Smooth muscle cell (in vitro differentiated cells): ENCODE measurements at regions not wholly inside any gene's neighbourhood (a gene's known extent, or its start where the extent isn't known, plus 50 kb on each side); places are given as distances from the start of the nearest gene placed in this dataset.

ENCODE experiments used
- DNase-seq: peaks from one replicate; lab custom pipeline; 2025; ENCODE audit not compliant: unreplicated experiment; lab: John Stamatoyannopoulos, UW
- H2AFZ ChIP-seq: fragments of 200-600 bp; sonication (generic); 2 replicates; pipeline ENCODE4 v1.6.0; 2016; ENCODE audit warnings: antibody characterized with exemption, low read depth, mild to moderate bottlenecking
- H3F3A ChIP-seq: fragments of 200-600 bp; sonication (generic); 2 replicates; pipeline ENCODE4 v1.6.0; 2017; ENCODE audit warnings: antibody characterized with exemption, low read depth
- H3K27ac ChIP-seq: fragments of 200-600 bp; sonication (generic); 2 replicates; pipeline ENCODE4 v1.5.1; 2016; ENCODE audit warnings: low read depth, mild to moderate bottlenecking
- H3K27me3 ChIP-seq: fragments of 200-600 bp; sonication (generic); 2 replicates; pipeline ENCODE4 v1.6.1; 2016; ENCODE audit warnings: low read depth, mild to moderate bottlenecking
- H3K36me3 ChIP-seq: fragments of 200-600 bp; sonication (generic); 2 replicates; pipeline ENCODE4 v1.5.1; 2016; ENCODE audit warnings: low read depth
- H3K4me1 ChIP-seq: fragments of 200-600 bp; sonication (generic); 2 replicates; pipeline ENCODE4 v1.5.1; 2016; ENCODE audit warnings: low read depth
- H3K4me2 ChIP-seq: fragments of 200-600 bp; sonication (generic); 2 replicates; pipeline ENCODE4 v1.6.0; 2016; ENCODE audit warnings: mild to moderate bottlenecking
- H3K4me3 ChIP-seq: fragments of 200-600 bp; sonication (generic); 2 replicates; pipeline ENCODE4 v1.5.1; 2016; ENCODE audit warnings: mild to moderate bottlenecking
- H3K79me2 ChIP-seq: fragments of 200-600 bp; sonication (generic); 2 replicates; pipeline ENCODE4 v1.6.0; 2016; ENCODE audit warnings: low read depth, mild to moderate bottlenecking
- H3K9ac ChIP-seq: fragments of 200-600 bp; sonication (generic); 2 replicates; pipeline ENCODE4 v1.6.0; 2016; ENCODE audit warnings: low read depth
- H3K9me3 ChIP-seq: fragments of 200-600 bp; sonication (generic); replicated peaks from 2 replicates; pipeline ENCODE4 v1.5.1; 2016; ENCODE audit warnings: low read depth
- H4K20me1 ChIP-seq: fragments of 200-600 bp; sonication (generic); 2 replicates; pipeline ENCODE4 v1.6.0; 2016; ENCODE audit warnings: low read depth
- WGBS: methylation state at CpG from one replicate; pipeline ENCODE4 v1.1.7; 2016; ENCODE audit warnings: low lambda C conversion rate; 5-methylcytosine and 5-hydroxymethylcytosine counted together
- TF ChIP-seq, protein P1 (sequence below): fragments of 200-600 bp; sonication (generic); IDR thresholded peaks from 2 replicates; pipeline ENCODE4 v1.5.1; 2017; ENCODE audit warnings: borderline replicate concordance, mild to moderate bottlenecking, antibody characterized with exemption; ENCODE audit not compliant: insufficient read depth, poor library complexity, severe bottlenecking

DNA sequence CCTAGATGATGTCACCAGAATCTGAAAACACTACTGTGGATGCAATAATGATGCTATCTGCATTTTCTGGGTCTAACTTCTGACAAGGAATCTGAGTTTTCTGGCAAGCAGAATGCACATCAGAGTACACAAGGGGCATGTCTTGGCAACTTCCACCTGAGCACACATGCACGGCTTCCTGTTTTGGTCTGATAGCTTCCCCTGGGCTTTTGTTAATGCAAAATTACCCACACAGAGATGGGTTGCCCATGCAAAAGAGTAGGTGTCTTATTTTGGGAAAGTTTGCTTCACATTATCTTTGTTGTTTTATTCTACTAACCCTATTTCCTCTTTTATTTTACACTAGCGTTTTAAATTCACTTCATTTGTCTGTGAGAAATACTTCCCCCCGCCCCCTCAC lies 74.2 kb upstream of the SATB1 start:
- Histone ChIP-seq H3K4me3 (no peak overlapping the region), H3K4me2 (no peak overlapping the region), H3K9ac (no peak overlapping the region), H2AFZ (no peak overlapping the region), H3K36me3 (no peaks in the 10 kb centered on the region), H3F3A (no peaks in the 10 kb centered on the region), H4K20me1 (no peaks in the 10 kb centered on the region), H3K4me1 (no peaks in the 10 kb centered on the region), H3K79me2 (no peaks in the 10 kb centered on the region), H3K27me3 (no peaks in the 10 kb centered on the region), H3K27ac (no peak overlapping the region), H3K9me3 (no peaks in the 10 kb centered on the region)
- TF ChIP-seq, protein P1, sequence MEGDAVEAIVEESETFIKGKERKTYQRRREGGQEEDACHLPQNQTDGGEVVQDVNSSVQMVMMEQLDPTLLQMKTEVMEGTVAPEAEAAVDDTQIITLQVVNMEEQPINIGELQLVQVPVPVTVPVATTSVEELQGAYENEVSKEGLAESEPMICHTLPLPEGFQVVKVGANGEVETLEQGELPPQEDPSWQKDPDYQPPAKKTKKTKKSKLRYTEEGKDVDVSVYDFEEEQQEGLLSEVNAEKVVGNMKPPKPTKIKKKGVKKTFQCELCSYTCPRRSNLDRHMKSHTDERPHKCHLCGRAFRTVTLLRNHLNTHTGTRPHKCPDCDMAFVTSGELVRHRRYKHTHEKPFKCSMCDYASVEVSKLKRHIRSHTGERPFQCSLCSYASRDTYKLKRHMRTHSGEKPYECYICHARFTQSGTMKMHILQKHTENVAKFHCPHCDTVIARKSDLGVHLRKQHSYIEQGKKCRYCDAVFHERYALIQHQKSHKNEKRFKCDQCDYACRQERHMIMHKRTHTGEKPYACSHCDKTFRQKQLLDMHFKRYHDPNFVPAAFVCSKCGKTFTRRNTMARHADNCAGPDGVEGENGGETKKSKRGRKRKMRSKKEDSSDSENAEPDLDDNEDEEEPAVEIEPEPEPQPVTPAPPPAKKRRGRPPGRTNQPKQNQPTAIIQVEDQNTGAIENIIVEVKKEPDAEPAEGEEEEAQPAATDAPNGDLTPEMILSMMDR, result no peak
- no peak for DNase-seq
- 89% methylated on average over 3 of the region's 3 CpGs for WGBS

DNA sequence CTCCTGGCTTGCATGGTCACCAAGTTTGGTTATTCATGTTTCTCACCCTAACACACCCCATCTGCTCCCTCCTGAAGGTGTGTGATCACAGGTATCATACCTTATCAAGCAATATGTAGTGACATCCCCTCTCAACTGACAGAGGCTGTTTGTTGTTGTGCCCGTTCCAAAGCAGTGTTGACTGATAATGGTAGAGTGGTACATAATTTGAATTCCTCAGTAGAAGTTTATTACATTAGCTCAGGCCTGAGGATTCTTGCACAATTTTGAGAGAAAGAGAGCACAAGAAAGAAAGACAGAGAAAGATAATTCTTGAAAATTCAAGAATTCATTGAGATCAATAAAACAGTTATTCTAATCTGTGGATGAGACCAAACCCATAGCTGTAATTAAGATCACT lies 69.1 kb upstream of the SATB1 start:
- Histone ChIP-seq H3K27me3 (no peaks in the 10 kb centered on the region), H3K9ac (no peak overlapping the region)
- WGBS, result 37% methylated on average over 1 of the region's 1 CpG

DNA sequence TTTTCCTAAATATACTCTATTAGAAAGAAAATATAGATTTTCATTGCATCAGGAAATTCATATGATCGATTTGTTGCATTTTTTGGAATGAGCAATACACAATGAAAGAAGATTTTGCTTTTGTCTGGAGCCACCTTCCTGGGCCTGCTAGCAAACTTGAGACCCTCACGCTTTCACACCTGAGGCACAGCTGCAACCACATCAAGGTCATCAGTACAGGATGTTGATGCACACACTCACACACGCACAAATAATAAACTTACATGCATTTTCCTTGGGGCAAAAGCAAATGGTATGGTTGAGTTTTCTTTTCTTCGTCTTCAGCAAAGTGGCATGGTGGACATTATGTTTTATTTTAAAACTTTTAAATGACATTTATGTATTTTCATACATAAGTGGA lies 64.8 kb upstream of the SATB1 start:
- no peaks in the 10 kb centered on the region for H3K27me3 ChIP-seq
- WGBS, result 86% methylated on average over 4 of the region's 4 CpGs
- H3K79me2 ChIP-seq, result no peaks in the 10 kb centered on the region
- no peaks in the 10 kb centered on the region for H3K36me3 ChIP-seq
- H3K27ac ChIP-seq, result no peak overlapping the region
- H3K9ac ChIP-seq, result no peak overlapping the region
- DNase-seq, result no peak
- no peak overlapping the region for H3K4me3 ChIP-seq
- no peaks in the 10 kb centered on the region for H3K4me1 ChIP-seq
- no peaks in the 10 kb centered on the region for H3F3A ChIP-seq
- no peak overlapping the region for H3K4me2 ChIP-seq
- TF ChIP-seq, protein P1, result no peak
- no peak overlapping the region for H2AFZ ChIP-seq
- no peaks in the 10 kb centered on the region for H4K20me1 ChIP-seq
- H3K9me3 ChIP-seq, result no peaks in the 10 kb centered on the region

More for the DNA sequence above, 69.1 kb upstream of the SATB1 start:
- Histone ChIP-seq H3K27ac (no peak overlapping the region), H3K36me3 (no peaks in the 10 kb centered on the region), H3K4me2 (no peak overlapping the region), H3F3A (no peaks in the 10 kb centered on the region), H3K4me3 (no peak overlapping the region), H3K9me3 (no peaks in the 10 kb centered on the region), H3K4me1 (no peaks in the 10 kb centered on the region), H2AFZ (no peak overlapping the region), H4K20me1 (no peaks in the 10 kb centered on the region), H3K79me2 (no peaks in the 10 kb centered on the region)
- TF ChIP-seq, protein P1, result no peak
- no peak for DNase-seq

DNA sequence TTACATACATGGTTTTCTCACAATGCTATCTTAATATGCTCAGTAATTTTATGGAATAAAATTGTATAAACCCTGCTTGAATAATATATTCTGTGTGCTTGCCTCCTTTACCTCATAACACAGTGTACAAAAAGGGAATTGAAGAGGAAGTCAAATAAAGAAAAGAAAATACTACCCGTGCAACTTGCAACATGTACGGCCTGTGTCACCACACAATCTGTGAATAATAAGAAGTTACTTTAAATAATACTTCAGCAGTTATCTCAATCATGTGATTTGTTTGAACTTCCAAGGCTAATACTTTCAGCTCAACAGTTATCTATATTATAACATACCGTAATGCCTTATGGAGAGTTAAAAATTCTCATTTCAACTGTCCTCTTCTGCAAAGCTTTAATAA lies 58.1 kb upstream of the SATB1 start:
- H3K9ac ChIP-seq, result no peak overlapping the region
- TF ChIP-seq, protein P1, result no peak
- no peak overlapping the region for H3K27ac ChIP-seq
- DNase-seq, result no peak
- H4K20me1 ChIP-seq, result no peaks in the 10 kb centered on the region
- H3F3A ChIP-seq, result no peaks in the 10 kb centered on the region
- no peak overlapping the region for H2AFZ ChIP-seq
- H3K4me3 ChIP-seq, result no peak overlapping the region
- no peak overlapping the region for H3K4me2 ChIP-seq
- no peaks in the 10 kb centered on the region for H3K27me3 ChIP-seq
- no peaks in the 10 kb centered on the region for H3K36me3 ChIP-seq
- no peaks in the 10 kb centered on the region for H3K4me1 ChIP-seq
- H3K9me3 ChIP-seq, result no peaks in the 10 kb centered on the region
- WGBS, result 98% methylated on average over 3 of the region's 3 CpGs
- no peaks in the 10 kb centered on the region for H3K79me2 ChIP-seq
